ENCODE measurements at regions not wholly inside any gene's neighbourhood (a gene's known extent, or its start where the extent isn't known, plus 50 kb on each side); places are given as distances from the start of the nearest gene placed in this dataset.
"Not testable (repeated sequence)": the region's sequence is repeated elsewhere in the genome, so short reads cannot be mapped to it uniquely, and the experiment has no call there.

DNA sequence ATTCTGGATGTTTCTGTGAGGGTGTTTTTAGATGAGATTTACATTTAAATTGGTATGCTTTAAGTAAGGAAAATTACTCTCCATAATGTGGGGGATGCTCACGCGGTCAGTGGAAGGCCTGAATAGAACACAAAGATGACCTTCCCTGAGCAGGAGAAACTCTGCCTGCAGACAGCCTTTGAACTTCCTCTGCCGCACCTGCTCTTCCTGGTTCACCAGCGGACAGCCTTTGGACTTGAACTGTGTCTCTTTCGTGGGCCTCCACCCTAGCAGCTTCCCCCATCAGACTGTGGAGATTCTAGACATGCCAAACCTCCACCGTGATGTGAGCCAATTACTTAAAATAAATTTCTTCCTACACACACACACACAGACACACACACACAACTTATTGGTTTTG lies 210.7 kb downstream of the EFCAB11 start:
- no peak for DNase-seq (ENCODE audit: low read depth in 2 of 2)

DNA sequence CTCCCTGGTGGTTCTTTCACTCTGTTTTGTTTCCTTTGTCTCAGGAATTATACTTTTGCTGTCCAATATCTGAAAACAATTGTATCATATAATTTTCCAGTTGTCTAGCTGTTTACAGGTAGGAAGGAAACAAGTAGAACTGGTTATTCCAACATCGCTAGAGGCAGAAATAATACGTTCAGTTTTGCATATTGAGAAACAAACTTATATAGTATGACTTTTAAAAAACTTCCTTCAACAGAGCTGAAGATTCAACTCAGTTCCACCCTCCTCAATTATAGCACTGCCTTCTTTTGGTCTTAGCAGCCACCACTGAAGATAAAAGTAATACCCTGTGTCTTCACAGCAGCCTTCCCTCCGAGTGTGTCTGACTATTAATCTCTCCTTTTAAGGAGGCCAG lies 214.3 kb downstream of the EFCAB11 start:
- no peak for DNase-seq (ENCODE audit: low read depth in 2 of 2)

DNA sequence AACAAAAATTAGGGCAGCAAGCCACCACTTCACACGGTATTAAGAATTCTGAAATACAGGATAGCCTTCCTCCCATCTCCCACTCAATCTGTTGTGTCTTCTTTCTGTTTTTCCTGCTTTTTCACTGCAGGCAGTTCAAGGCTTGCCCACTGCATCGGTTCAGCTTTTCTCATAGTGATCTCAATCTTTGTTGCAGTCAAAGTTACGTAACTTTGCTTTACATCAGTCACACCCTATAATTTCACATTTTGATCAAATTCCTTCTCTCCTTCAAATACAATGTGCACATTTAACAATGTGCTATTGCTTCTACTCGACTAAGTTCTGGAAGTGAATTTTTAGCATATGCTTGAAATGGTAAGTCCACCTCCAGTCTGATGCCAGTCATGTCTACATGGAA lies 217.6 kb downstream of the EFCAB11 start:
- no peak for DNase-seq (ENCODE audit: low read depth in 2 of 2)

GRCh38 chr14:89731396-89731933 lies 223.1 kb downstream of the EFCAB11 start:
- no peak for DNase-seq (ENCODE audit: low read depth in 2 of 2)

DNA sequence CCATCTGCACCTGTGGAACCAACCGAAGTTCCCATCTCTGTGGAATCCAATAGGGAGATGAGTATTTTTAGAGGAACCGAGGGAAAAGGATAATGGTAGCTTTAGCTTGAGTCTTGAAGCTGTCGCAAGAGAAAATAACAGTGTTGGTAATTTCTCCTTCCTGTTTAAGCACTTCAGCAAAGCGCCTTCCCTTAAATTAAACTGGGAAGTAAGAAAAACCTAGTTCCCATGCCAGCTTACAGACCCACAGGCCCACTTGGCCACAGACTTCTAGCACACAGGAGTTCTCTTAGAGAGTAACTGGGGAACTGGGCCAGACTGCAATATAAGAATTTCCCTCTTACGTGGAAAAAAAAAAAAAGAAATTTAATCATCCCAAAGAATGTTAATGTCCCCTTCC lies 223.8 kb downstream of the EFCAB11 start:
- no peak for DNase-seq (ENCODE audit: low read depth in 2 of 2)

GRCh38 chr14:89728964-89729363 lies 225.6 kb downstream of the EFCAB11 start:
- DNase-seq (ENCODE audit: low read depth in 2 of 2), result no peak

DNA sequence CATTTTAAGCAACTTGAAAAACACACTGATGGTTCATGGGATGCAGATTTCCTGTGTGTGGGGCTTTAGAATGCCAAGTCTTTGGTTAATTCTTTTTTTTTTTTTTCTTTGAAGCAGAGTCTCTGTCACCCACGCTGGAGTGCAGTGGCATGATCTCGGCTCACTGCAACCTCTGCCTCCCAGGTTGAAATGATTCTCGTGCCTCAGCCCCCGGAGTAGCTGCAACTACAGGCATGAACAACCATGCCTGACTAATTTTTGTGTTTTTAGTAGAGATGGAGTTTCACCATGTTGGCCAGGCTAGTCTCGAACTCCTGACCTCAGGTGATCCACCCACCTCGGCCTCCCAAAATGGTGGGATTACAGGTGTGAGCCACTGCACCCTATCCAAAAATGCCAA lies 228.3 kb downstream of the EFCAB11 start:
- DNase-seq (ENCODE audit: low read depth in 2 of 2), result not testable (repeated sequence)

DNA sequence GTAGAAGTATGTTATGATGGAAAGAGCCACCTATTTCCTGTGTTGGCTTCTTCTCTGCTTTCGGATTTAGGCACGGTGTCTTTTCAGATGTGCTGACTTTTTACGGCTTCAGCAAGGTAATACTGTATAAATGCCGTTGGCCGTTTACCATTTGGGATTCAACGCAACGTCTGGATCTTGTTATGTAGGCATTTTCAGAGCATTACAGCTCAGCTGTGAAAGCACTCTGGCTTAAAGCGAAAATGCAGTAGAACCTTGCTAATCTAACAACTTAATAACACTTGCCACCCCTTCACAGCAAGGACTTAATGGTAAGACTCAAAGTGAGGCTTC lies 229.9 kb downstream of the EFCAB11 start:
- DNase-seq (ENCODE audit: low read depth in 2 of 2), result no peak

GRCh38 chr14:89723930-89724627 lies 230.5 kb downstream of the EFCAB11 start:
- DNase-seq (ENCODE audit: low read depth in 2 of 2), result no peak

GRCh38 chr14:89721956-89722355 lies 232.6 kb downstream of the EFCAB11 start:
- DNase-seq (ENCODE audit: low read depth in 2 of 2), result no peak

DNA sequence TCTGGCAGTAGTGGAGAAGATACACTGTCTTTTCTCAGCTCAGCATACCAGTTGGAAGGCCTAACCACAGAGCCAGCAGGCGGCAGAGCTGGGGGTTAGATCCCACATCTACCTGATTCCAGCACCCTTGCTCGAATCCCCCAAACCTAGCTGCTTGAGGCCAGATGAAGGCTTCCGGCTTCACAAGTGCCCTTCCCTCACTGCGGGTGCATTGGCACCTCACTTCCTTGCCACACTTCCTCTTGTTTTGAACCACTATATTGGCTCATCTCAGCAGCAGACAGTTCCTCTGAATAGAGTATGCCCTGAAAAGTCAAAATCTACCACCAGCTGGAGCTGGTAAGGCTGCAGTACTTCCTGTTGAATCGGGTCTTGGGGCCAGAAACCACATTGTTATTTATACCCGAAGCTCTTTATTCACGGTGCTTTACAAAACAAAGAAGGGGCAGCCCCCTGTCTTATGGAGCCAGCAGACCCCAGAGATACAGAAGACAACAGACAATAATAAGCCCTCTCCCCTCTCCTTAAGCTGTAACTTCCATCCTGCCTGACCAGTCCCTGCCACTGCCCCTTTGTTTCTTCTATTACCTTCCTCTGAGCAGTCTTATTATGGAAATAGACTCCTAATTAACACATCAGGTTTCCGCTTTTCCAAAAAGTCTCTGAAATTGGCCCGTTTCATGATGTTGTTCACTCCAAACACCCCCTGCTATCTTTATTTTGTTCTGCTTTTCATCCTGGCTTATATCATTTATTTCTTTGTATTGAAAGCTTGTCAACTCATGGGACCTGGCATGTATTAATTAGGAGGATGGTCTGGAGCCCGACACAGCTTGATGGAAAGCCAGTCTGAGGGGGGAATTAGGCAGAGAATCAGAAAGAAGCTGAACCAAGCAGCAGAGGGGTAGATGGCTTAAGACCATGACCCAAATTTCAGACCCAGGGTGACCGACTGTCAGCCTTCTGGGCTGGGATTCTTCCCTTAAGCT lies 233.5 kb downstream of the EFCAB11 start:
- peak in 1 of 2 donors; percentile 40 for DNase-seq (ENCODE audit: low read depth in 2 of 2)

DNA sequence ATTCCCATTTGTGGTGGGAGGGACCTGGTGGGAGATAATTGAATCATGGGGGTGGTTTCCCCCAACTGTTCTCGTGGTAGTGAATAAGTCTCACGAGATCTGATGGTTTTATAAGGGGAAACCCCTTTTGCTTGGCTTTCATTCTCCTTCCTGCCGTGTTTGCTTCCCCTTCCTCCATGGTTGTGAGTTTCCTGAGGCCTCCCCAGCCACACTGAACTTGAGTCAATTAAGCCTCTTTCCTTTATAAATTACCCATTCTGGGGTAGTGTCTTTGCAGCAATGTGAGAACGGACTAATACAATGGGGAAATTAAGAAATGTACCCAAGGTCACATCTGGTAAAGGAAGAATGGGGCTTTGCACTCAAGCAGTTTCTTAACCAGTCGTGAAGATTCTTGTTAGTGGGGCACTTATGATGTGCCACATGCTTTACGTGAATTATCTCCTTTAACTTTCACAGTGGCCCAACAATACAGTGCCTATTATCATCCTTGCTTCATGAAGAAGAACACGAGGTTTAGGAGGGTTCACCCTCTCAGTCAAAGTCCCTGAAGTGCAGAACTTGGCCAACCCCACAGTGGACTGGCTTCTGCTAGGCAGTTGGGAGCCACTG lies 234.3 kb downstream of the EFCAB11 start:
- no peak for DNase-seq (ENCODE audit: low read depth in 2 of 2)

DNA sequence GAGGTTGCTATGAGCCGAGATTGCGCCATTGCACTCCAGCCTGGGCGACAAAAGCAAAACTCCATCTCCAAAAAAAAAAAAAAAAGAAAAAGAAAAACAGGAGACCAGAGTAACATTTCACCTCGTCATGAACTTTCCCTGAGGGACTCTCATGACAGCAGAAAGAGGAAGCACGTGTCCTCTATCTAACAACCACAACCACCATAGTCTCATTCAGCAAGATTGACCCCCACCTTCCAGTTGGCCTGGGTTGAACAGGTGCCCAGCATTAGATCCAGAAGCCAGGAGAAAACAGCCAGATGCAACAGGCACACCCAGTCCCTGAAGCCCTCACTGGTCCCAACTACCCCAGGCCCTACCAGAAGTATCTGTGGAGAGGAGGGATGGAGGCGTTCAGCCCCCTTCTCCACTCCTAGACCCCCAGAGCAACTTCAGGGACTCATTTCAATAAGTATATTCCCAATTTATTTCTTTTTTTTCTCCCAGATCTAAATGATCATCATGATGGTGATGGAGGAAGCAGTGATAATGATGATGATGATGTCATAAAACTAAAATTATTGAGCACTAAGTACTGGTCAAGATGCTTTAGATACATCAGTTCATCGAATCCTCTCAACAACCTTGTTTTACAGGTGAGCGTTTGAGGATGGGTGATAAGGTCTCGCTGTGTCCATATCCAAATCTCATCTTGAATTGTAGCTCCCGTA lies 235.0 kb downstream of the EFCAB11 start:
- DNase-seq (ENCODE audit: low read depth in 2 of 2), result no peak

DNA sequence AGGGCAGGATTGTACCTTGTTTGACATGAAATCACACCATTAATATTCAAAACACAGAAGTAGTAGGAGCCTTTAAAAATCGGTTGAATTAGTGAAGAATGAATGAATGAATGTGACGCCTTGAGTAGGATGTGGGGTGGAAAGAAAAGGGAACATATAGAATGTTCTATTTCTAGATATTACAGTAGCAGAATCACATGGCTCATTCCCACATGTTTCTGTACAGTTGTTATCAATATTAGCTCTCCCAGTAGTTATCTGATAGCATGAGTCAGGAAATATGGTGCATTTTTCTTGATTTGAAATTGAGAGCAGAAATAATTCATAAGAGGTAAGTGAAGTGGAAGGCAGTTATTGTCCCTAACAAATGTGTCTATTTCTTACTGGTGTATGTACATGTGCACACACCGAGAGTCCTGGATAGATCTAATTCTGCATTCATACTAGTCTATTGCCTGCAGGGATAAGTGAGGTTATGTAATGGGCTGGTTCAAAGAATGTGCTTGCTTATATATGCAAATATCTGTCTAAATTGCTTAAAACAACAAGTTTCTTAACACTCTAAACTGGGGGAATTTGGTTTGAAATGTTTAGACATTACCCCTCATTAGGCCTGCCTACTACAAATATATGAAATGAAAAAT lies 245.4 kb downstream of the EFCAB11 start:
- no peak for DNase-seq (ENCODE audit: low read depth in 2 of 2)

DNA sequence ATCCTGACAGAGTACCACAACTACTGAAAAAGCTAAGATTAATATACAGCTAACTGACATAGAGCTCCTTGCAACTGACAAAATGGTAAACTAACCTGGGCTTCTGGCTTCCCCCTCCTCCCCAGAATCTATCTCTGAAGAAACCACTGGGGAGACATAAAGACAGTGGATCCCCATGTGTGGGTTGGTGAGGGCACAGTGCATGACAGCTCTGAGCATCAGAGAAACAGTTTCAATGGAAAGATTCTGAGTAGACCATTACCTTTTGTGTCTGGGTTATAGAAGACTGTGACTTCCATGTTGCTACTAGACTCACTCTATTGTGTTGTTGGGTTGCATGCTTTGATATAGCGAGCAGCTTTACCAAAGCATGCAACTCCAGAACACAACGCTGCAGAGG lies 247.4 kb downstream of the EFCAB11 start:
- no peak for DNase-seq (ENCODE audit: low read depth in 2 of 2)

GRCh38 chr14:89702876-89703200 lies 251.7 kb downstream of the EFCAB11 start:
- DNase-seq (ENCODE audit: low read depth in 2 of 2), result no peak

DNA sequence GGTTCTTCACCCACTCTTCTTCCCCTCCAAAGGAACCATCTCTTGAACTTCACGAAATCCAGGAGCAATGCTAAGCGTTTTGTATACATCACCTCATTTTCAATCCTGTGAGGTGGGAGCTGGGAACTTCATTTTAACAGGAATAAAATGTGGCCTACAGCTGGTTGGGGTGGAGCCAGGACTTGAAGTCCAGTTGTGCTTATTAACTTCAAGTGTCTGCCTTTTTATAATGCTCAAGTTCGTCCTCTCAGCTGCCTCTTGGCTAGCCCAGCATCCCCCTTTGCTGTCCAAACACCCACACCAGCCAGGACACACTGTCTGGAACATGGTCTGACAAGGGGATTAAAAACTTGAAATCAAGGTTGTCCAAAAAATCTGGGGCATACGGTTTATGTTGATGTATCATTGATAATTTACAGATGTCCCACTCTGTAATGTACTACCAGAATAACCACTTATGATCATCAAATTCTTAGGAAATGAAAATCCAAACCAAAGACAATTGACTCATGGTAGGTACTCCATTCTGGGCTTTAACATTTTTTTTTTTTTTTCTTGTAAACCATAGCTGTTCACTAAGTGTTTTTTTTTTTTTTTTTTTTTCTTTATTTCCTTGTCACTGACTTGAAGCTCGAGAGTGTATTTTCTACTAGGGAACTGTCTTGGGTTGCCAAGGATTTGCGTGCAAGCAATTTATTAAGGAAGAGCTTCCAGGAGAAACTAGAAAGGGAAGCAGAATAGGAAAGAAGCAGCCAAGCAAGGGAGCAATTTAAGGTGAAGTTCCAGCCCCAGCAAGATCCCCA lies 252.3 kb downstream of the EFCAB11 start:
- DNase-seq (ENCODE audit: low read depth in 2 of 2), result no peak

DNA sequence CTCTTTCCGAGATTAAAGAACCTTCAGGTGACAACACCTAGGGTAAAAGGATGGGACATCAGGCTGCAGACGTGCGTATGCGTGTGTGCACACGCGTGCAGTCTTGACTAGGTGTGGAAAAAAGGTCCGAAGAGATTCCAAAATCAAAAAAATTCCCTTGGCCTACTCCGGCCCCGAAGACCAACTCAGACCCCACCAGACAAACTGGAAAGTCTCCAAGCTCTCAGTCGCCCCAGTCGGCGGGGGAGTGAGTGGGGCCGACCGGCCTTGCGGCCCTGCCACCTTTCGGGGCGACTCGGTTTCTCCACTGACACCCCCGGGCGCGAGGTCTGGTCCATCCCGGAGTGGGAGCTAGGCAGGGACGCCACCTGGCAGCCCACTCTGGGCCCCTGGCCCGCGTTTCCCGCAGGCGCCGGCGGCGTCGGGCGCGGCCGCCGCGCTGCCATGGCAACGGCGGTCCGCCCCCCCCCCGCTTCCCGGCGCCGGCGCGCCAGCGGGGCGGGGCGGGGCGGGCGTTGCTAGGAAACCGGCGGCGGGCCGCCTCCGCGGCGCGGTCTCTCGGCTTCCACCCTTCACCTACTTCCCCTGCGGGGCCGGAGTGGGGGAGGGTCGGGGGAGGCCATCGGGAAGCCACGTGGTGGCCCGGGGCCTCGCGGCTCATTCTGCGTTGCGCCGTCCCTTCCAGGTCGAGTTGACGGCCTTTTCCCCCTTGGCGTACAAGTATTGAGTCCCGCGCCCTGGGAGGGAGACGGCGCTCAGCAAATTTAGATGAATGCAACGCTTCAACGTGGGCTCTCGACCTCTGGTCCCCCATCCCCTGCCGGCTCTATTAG lies 253.1 kb downstream of the EFCAB11 start:
- peak; percentile 66 to 72 for DNase-seq (ENCODE audit: low read depth in 2 of 2)

GRCh38 chr14:89700801-89701200 lies 253.7 kb downstream of the EFCAB11 start:
- DNase-seq (ENCODE audit: low read depth in 2 of 2), result no peak

GRCh38 chr14:89699071-89699470 lies 255.5 kb downstream of the EFCAB11 start:
- no peak for DNase-seq (ENCODE audit: low read depth in 2 of 2)

Data from stimulated activated CD4-positive, alpha-beta T cell treated with anti-CD3 and anti-CD28 coated beads, Interleukin-1b, Interleukin-23, amount 100 ng/mL, for 1 hour (primary cell).